GM19025 (cell line): ENCODE measurements at regions not wholly inside any gene's neighbourhood (a gene's known extent, or its start where the extent isn't known, plus 50 kb on each side); places are given as distances from the start of the nearest gene placed in this dataset.

Experiments used
- ATAC-seq: cut with Tn5 transposase; IDR thresholded peaks from one replicate; pipeline ENCODE4 v1.9.1; 2021; ENCODE audit warnings: mild to moderate bottlenecking, low read depth, moderate library complexity; ENCODE audit not compliant: unreplicated experiment

GRCh38 chr19:32123355-32123940, 222.0 kb upstream of the ZNF507 start:
- ATAC-seq = no peak

- no peak for ATAC-seq
Observed at GRCh38 chr19:32124585-32124984, 220.8 kb upstream of the ZNF507 start.

- no peak for ATAC-seq
Observed at GRCh38 chr19:32129141-32129540, 216.3 kb upstream of the ZNF507 start.

- no peak for ATAC-seq
Observed at GRCh38 chr19:32130332-32130731, 215.1 kb upstream of the ZNF507 start.

- no peak for ATAC-seq
Observed at GRCh38 chr19:32131005-32131404, 214.4 kb upstream of the ZNF507 start.

GRCh38 chr19:32138416-32138815, 207.0 kb upstream of the ZNF507 start:
- ATAC-seq = no peak

GRCh38 chr19:32141840-32142511, 203.4 kb upstream of the ZNF507 start:
- ATAC-seq = no peak

- no peak for ATAC-seq
Observed at GRCh38 chr19:32146664-32147063, 198.7 kb upstream of the ZNF507 start.

- no peak for ATAC-seq
Observed at GRCh38 chr19:32150605-32151004, 194.8 kb upstream of the ZNF507 start.

- no peak for ATAC-seq
Observed at GRCh38 chr19:32154418-32154817, 191.0 kb upstream of the ZNF507 start.

GRCh38 chr19:32164384-32164992, 180.9 kb upstream of the ZNF507 start:
- no peak for ATAC-seq

- ATAC-seq = no peak
Observed at GRCh38 chr19:32165141-32165540, 180.3 kb upstream of the ZNF507 start.

GRCh38 chr19:32165750-32166149, 179.7 kb upstream of the ZNF507 start:
- no peak for ATAC-seq

GRCh38 chr19:32166238-32166637, 179.2 kb upstream of the ZNF507 start:
- ATAC-seq = no peak

- no peak for ATAC-seq
Observed at GRCh38 chr19:32168111-32168510, 177.3 kb upstream of the ZNF507 start.

GRCh38 chr19:32168606-32169005, 176.8 kb upstream of the ZNF507 start:
- ATAC-seq = no peak

GRCh38 chr19:32171719-32172151, 173.7 kb upstream of the ZNF507 start:
- ATAC-seq = no peak

- ATAC-seq = no peak
Observed at GRCh38 chr19:32172566-32173160, 172.7 kb upstream of the ZNF507 start.

GRCh38 chr19:32173836-32174235, 171.6 kb upstream of the ZNF507 start:
- ATAC-seq = no peak

- no peak for ATAC-seq
Observed at GRCh38 chr19:32174386-32175113, 170.9 kb upstream of the ZNF507 start.

- no peak for ATAC-seq
Observed at GRCh38 chr19:32176591-32176990, 168.8 kb upstream of the ZNF507 start.
